NT2/D1 (cell line): ENCODE measurements at regions not wholly inside any gene's neighbourhood (a gene's known extent, or its start where the extent isn't known, plus 50 kb on each side); places are given as distances from the start of the nearest gene placed in this dataset.

Experiments used
- DNase-seq: peaks from one replicate; pipeline ENCODE4 v3.0.0-alpha.2; 2011; ENCODE audit warnings: low read depth, low spot score
- H3K27me3 ChIP-seq: 2 replicates; pipeline ENCODE4 v1.6.0; 2011; ENCODE audit warnings: mild to moderate bottlenecking; ENCODE audit not compliant: insufficient read length, insufficient read depth
- H3K36me3 ChIP-seq: 2 replicates; pipeline ENCODE4 v1.6.1; 2011; ENCODE audit warnings: mild to moderate bottlenecking, low read length, mixed read lengths; ENCODE audit not compliant: insufficient read depth, insufficient read length
- H3K4me1 ChIP-seq: 2 replicates; pipeline ENCODE4 v1.5.1; 2011; ENCODE audit not compliant: insufficient read depth, insufficient read length
- H3K4me3 ChIP-seq: 2 replicates; pipeline ENCODE4 v1.5.1; 2011; ENCODE audit warnings: low read depth; ENCODE audit not compliant: insufficient read length
- H3K9ac ChIP-seq: 2 replicates; pipeline ENCODE4 v1.6.0; 2011; ENCODE audit warnings: low read depth; ENCODE audit not compliant: insufficient read length
- H3K9me3 ChIP-seq: 2 replicates; pipeline ENCODE4 v1.5.1; 2011; ENCODE audit warnings: mild to moderate bottlenecking, low read length; ENCODE audit not compliant: insufficient read depth
- SUZ12 ChIP-seq: IDR thresholded peaks from 2 replicates; pipeline ENCODE4 v1.6.1; 2011; ENCODE audit not compliant: insufficient read length, insufficient read depth; ENCODE audit errors: extremely low read depth
- YY1 ChIP-seq: IDR thresholded peaks from 2 replicates; pipeline ENCODE4 v1.6.1; 2011; ENCODE audit not compliant: insufficient read length, insufficient read depth
- ZNF274 ChIP-seq: IDR thresholded peaks from 2 replicates; pipeline ENCODE4 v1.6.1; 2011; ENCODE audit warnings: mild to moderate bottlenecking, low read depth, low read length

GRCh38 chr4:18664171-18664570 is 642.6 kb upstream of the LCORL start:
- Histone ChIP-seq H3K36me3 (no peaks in the 10 kb centered on the region), H3K9me3 (no peaks in the 10 kb centered on the region), H3K9ac (no peak overlapping the region), H3K4me1 (no peaks in the 10 kb centered on the region), H3K4me3 (no peak overlapping the region), H3K27me3 (no peaks in the 10 kb centered on the region)
- DNase-seq, result no peak
- TF ChIP-seq SUZ12 (no peak), ZNF274 (no peak), YY1 (no peak)

DNA sequence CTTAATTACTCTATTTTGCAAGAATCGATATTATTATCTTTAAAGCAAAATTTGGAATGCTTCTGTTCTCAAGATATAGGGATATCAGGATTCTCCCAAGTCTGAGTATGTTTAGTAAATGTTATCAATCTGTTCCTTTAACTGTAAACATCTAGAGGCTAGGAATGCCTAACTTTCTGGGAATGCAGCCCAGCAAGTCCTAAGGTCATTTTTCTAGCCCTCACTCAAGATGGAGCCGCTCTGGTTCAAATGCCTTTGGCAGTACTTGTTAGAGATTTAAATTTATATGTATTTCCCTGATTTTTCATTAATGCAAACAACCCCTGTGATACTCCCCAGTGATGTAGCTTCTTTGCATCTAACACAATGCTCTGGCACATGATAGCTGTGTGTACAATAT is 623.8 kb upstream of the LCORL start:
- TF ChIP-seq YY1, result no peak
- no peak for TF ChIP-seq SUZ12
- no peak for TF ChIP-seq ZNF274
- DNase-seq, result no peak
- H3K36me3 ChIP-seq, result no peaks in the 10 kb centered on the region

DNA sequence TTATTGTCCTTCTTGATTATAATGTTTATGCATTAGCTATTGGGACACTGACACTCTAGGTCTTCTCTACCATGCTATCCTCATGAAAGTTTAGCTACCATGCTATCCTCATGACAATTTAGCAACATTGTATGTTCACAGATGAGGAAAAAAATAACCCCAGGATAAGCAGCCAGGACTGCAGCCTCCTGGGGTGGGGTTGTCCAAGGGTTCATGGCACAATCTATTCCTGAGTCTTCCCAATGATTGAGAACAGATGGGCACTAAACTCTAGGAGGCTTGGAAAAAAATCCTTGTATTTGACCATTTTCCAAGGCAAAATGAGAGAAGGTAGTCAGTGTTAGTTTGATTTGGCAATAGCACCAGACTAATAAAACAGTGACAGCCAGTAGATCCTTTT is 619.8 kb upstream of the LCORL start:
- no peak for TF ChIP-seq SUZ12
- no peak for TF ChIP-seq ZNF274
- no peak for TF ChIP-seq YY1
- Histone ChIP-seq H3K9me3 (no peaks in the 10 kb centered on the region), H3K4me3 (no peak overlapping the region), H3K4me1 (no peaks in the 10 kb centered on the region), H3K27me3 (no peaks in the 10 kb centered on the region), H3K9ac (no peak overlapping the region), H3K36me3 (no peaks in the 10 kb centered on the region)
- DNase-seq, result no peak

More for the DNA sequence above, 623.8 kb upstream of the LCORL start:
- no peaks in the 10 kb centered on the region for H3K27me3 ChIP-seq
- no peak overlapping the region for H3K4me3 ChIP-seq
- no peaks in the 10 kb centered on the region for H3K4me1 ChIP-seq
- no peak overlapping the region for H3K9ac ChIP-seq
- H3K9me3 ChIP-seq, result no peaks in the 10 kb centered on the region

- no peak for DNase-seq
- TF ChIP-seq ZNF274, result no peak
- TF ChIP-seq SUZ12, result no peak
- TF ChIP-seq YY1, result no peak
Measured at GRCh38 chr4:18638031-18638430, 616.5 kb upstream of the LCORL start.

GRCh38 chr4:18636001-18636585 is 614.5 kb upstream of the LCORL start:
- no peaks in the 10 kb centered on the region for H3K4me1 ChIP-seq
- no peak overlapping the region for H3K9ac ChIP-seq
- H3K36me3 ChIP-seq, result no peaks in the 10 kb centered on the region
- no peak overlapping the region for H3K4me3 ChIP-seq
- DNase-seq, result no peak
- peaks cover 16% of the 10 kb centered on the region for H3K9me3 ChIP-seq
- H3K27me3 ChIP-seq, result no peaks in the 10 kb centered on the region
- TF ChIP-seq ZNF274 (no peak), YY1 (no peak), SUZ12 (no peak)

More at GRCh38 chr4:18638031-18638430, 616.5 kb upstream of the LCORL start:
- Histone ChIP-seq H3K4me1 (no peaks in the 10 kb centered on the region), H3K4me3 (no peak overlapping the region), H3K9me3 (no peaks in the 10 kb centered on the region), H3K27me3 (no peaks in the 10 kb centered on the region), H3K9ac (no peak overlapping the region), H3K36me3 (no peaks in the 10 kb centered on the region)

DNA sequence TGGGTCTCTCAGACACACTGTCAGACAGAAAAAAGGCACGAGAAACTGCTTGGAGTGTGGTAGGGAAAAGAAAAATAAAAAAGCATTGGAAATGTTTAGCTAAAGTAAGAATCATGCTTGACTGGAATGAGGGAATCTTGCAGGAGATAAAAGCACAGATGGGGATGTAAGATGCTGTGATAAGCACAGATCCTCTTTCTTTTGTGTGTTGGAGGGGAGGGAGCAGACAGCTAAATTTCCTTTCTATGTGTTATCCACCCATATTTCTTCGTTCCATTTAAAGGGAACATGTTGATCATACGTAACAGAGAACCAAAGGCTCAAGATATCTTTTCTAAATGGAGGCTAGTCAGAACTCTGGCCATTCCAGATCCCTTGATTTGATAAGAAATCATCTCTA is 614.0 kb upstream of the LCORL start:
- Histone ChIP-seq H3K36me3 (no peaks in the 10 kb centered on the region), H3K9me3 (peaks cover 22% of the 10 kb centered on the region), H3K27me3 (no peaks in the 10 kb centered on the region), H3K9ac (no peak overlapping the region), H3K4me3 (no peak overlapping the region), H3K4me1 (no peaks in the 10 kb centered on the region)
- no peak for DNase-seq
- TF ChIP-seq ZNF274, result no peak
- TF ChIP-seq YY1, result no peak
- no peak for TF ChIP-seq SUZ12

- Histone ChIP-seq H3K36me3 (no peaks in the 10 kb centered on the region), H3K4me3 (no peak overlapping the region), H3K9me3 (peaks cover 33% of the 10 kb centered on the region), H3K27me3 (no peaks in the 10 kb centered on the region), H3K9ac (no peak overlapping the region), H3K4me1 (no peaks in the 10 kb centered on the region)
- no peak for TF ChIP-seq ZNF274
- TF ChIP-seq SUZ12, result no peak
- TF ChIP-seq YY1, result no peak
- no peak for DNase-seq
Measured at GRCh38 chr4:18631586-18631985, 610.0 kb upstream of the LCORL start.
